Panc1 (cell line): ENCODE measurements at regions not wholly inside any gene's neighbourhood (a gene's known extent, or its start where the extent isn't known, plus 50 kb on each side); places are given as distances from the start of the nearest gene placed in this dataset.

Experiments used
- ATAC-seq: fragments of 200-7000 bp; cut with Tn5 transposase; 2 replicates; pipeline ENCODE4 v1.9.1; 2020; ENCODE audit warnings: mild to moderate bottlenecking, moderate library complexity
- BruUV-seq: library from RNA; stranded (reverse); fragments of 400-500 nt; replicated peaks from 2 replicates; lab custom pipeline; 2021; lab: Mats Ljungman, UMichigan
- CTCF ChIA-PET: fragments of 300-600 bp; sonication (Branson Sonifier 250); formaldehyde crosslinking; loops from one replicate; lab custom pipeline; 2022; ENCODE audit warnings: antibody characterized with exemption; lab: Charles Lee
- POLR2A ChIA-PET: fragments of 300-600 bp; sonication (Branson Sonifier 250); formaldehyde crosslinking; loops from one replicate; lab custom pipeline; 2022; ENCODE audit warnings: antibody characterized with exemption; lab: Charles Lee
- DNase-seq: peaks from one replicate; pipeline ENCODE4 v3.0.0-alpha.2; 2010; ENCODE audit warnings: low read depth, low spot score
- H3K27ac ChIP-seq: 2 replicates; pipeline ENCODE4 v1.5.1; 2011; ENCODE audit warnings: mild to moderate bottlenecking, low read length, inconsistent platforms
- H3K27me3 ChIP-seq: fragments of 200-500 bp; sonication (Bioruptor generic); 2 replicates; pipeline ENCODE4 v1.6.0; 2014; ENCODE audit warnings: low read length, inconsistent platforms; ENCODE audit not compliant: control insufficient read depth, insufficient read depth
- H3K36me3 ChIP-seq: fragments of 200-500 bp; sonication (Bioruptor generic); 2 replicates; pipeline ENCODE4 v1.5.1; 2014; ENCODE audit warnings: inconsistent platforms, mild to moderate bottlenecking, low read length, moderate library complexity; ENCODE audit not compliant: control insufficient read depth, insufficient read depth
- H3K4me1 ChIP-seq: 2 replicates; pipeline ENCODE4 v1.5.1; 2011; ENCODE audit warnings: inconsistent platforms, mild to moderate bottlenecking, low read length, moderate library complexity; ENCODE audit not compliant: control insufficient read depth, insufficient read depth
- H3K4me3 ChIP-seq, 2 experiments: 2 replicates each; pipeline ENCODE4 v1.5.1; 2011 to 2012; ENCODE audit warnings: low read depth in 2 of 2, low read length in 2 of 2, mild to moderate bottlenecking in 2 of 2, inconsistent platforms in 1 of 2, moderate library complexity in 1 of 2
- H3K9me3 ChIP-seq: fragments of 200-500 bp; sonication (Bioruptor generic); 2 replicates; pipeline ENCODE4 v1.5.1; 2014; ENCODE audit warnings: low read depth, mild to moderate bottlenecking, inconsistent platforms, low read length, moderate library complexity; ENCODE audit not compliant: control insufficient read depth, insufficient read depth
- CTCF ChIP-seq: fragments of 450-650 bp; IDR thresholded peaks from 2 replicates; pipeline ENCODE4 v1.5.1; 2017; ENCODE audit warnings: mild to moderate bottlenecking
- POLR2AphosphoS5 ChIP-seq: IDR thresholded peaks from 2 replicates; pipeline ENCODE4 v1.6.1; 2012; ENCODE audit warnings: mild to moderate bottlenecking, low read depth, low read length, moderate library complexity
- SIN3A ChIP-seq: IDR thresholded peaks from 2 replicates; pipeline ENCODE4 v1.6.1; 2012; ENCODE audit warnings: low read depth, mild to moderate bottlenecking, low read length, moderate library complexity, borderline replicate concordance; ENCODE audit not compliant: insufficient read depth
- TCF7L2 ChIP-seq: IDR thresholded peaks from 2 replicates; pipeline ENCODE4 v1.6.1; 2011; ENCODE audit warnings: mild to moderate bottlenecking, low read depth, low read length, inconsistent platforms
- in situ Hi-C: cut with HindIII; loops from 2 replicates; pipeline ENCODE4 v1.10.0; 2016; ENCODE audit warnings: low sequenced_read_pairs, low pct_unique_long_range_greater_than_20kb
- intact Hi-C: fragments of 100-400 bp; cut with micrococcal nuclease; formaldehyde crosslinking; loops from one replicate; pipeline ENCODE4 v1.10.0; 2022; ENCODE audit not compliant: unreplicated experiment
- TF ChIP-seq, protein P1 (sequence below), 2 experiments: IDR thresholded peaks; 2 replicates each; pipeline ENCODE4 v1.6.1; 2011 to 2012; ENCODE audit warnings: low read depth in 2 of 2, control low read depth in 1 of 2, low read length in 1 of 2, mild to moderate bottlenecking in 1 of 2, moderate library complexity in 1 of 2; ENCODE audit not compliant: insufficient read depth in 1 of 2

DNA sequence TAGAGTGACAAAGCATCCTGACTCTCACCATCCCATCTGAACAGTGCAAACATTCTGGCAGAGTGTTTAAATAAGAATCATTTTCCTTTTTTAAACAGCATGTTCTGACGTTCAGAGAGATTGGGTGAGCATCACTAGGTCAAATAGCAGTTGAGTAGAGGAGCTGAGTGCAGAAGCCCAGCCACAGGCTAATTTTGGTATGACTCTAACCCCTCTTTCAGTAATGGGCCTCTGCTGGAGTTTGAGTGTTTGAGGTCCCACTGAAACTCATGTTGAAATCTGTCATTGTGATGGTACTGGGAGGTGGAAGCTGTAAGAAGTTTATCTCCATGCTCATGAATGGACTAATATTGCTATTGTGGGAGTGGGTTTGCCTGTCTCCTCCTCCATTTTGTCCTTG, 194.4 kb downstream of the SALL1 start:
- ChIA-PET CTCF (no interaction called here), POLR2A (no interaction called here)
- H3K4me1 ChIP-seq, result no peaks in the 10 kb centered on the region
- H3K27ac ChIP-seq, result no peak overlapping the region
- TF ChIP-seq TCF7L2 (no peak), POLR2AphosphoS5 (no peak), SIN3A (no peak), CTCF (no peak)
- TF ChIP-seq, protein P1, sequence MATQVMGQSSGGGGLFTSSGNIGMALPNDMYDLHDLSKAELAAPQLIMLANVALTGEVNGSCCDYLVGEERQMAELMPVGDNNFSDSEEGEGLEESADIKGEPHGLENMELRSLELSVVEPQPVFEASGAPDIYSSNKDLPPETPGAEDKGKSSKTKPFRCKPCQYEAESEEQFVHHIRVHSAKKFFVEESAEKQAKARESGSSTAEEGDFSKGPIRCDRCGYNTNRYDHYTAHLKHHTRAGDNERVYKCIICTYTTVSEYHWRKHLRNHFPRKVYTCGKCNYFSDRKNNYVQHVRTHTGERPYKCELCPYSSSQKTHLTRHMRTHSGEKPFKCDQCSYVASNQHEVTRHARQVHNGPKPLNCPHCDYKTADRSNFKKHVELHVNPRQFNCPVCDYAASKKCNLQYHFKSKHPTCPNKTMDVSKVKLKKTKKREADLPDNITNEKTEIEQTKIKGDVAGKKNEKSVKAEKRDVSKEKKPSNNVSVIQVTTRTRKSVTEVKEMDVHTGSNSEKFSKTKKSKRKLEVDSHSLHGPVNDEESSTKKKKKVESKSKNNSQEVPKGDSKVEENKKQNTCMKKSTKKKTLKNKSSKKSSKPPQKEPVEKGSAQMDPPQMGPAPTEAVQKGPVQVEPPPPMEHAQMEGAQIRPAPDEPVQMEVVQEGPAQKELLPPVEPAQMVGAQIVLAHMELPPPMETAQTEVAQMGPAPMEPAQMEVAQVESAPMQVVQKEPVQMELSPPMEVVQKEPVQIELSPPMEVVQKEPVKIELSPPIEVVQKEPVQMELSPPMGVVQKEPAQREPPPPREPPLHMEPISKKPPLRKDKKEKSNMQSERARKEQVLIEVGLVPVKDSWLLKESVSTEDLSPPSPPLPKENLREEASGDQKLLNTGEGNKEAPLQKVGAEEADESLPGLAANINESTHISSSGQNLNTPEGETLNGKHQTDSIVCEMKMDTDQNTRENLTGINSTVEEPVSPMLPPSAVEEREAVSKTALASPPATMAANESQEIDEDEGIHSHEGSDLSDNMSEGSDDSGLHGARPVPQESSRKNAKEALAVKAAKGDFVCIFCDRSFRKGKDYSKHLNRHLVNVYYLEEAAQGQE (IDR thresholded peaks at IDR 0.05; ENCODE audit: insufficient read depth in 1 of 2, low read depth in 2 of 2, low read length in 1 of 2), result no peak
- no TSS peak for BruUV-seq
- no peaks in the 10 kb centered on the region for H3K27me3 ChIP-seq
- in situ Hi-C loops (no loop called here), intact Hi-C loops (no loop called here)
- ATAC-seq, result no peak
- H3K36me3 ChIP-seq, result no peaks in the 10 kb centered on the region
- H3K9me3 ChIP-seq, result no peaks in the 10 kb centered on the region
- DNase-seq, result no peak
- H3K4me3 ChIP-seq, result no peak overlapping the region

GRCh38 chr16:50955311-50955710, 195.8 kb downstream of the SALL1 start:
- DNase-seq (no peak), ATAC-seq (no peak)
- Histone ChIP-seq H3K27me3 (no peaks in the 10 kb centered on the region), H3K27ac (no peak overlapping the region), H3K9me3 (no peaks in the 10 kb centered on the region), H3K4me3 (no peak overlapping the region), H3K36me3 (no peaks in the 10 kb centered on the region), H3K4me1 (no peaks in the 10 kb centered on the region)
- BruUV-seq, result no TSS peak
- ChIA-PET CTCF (no interaction called here), POLR2A (interaction anchor here (0.6 kb wide), 1 partner anchor 467 kb away, joined by 3 read pairs; no protein-coding TSS in a partner anchor)
- in situ Hi-C loops, result no loop called here
- TF ChIP-seq TCF7L2 (no peak), POLR2AphosphoS5 (no peak), SIN3A (no peak), CTCF (no peak)
- TF ChIP-seq, protein P1 (IDR thresholded peaks at IDR 0.05; ENCODE audit: insufficient read depth in 1 of 2, low read depth in 2 of 2, low read length in 1 of 2), result no peak
- intact Hi-C loops, result no loop called here
